ENCODE measurements at regions not wholly inside any gene's neighbourhood (a gene's known extent, or its start where the extent isn't known, plus 50 kb on each side); places are given as distances from the start of the nearest gene placed in this dataset.
"Not testable (repeated sequence)": the region's sequence is repeated elsewhere in the genome, so short reads cannot be mapped to it uniquely, and the experiment has no call there.

- no peak overlapping the region for H3K4ac ChIP-seq (ENCODE audit: low read depth in 1 of 2, low read length in 2 of 2)
- H3K36me3 ChIP-seq (ENCODE audit: control insufficient read depth in 1 of 2, insufficient read depth in 2 of 2, low read depth in 1 of 2, low read length in 2 of 2): no peaks in the 10 kb centered on the region
- no peak overlapping the region for H3K14ac ChIP-seq (ENCODE audit: low read length in 2 of 2)
- peaks cover 3% of the 10 kb centered on the region for H3K79me1 ChIP-seq (replicated peaks; ENCODE audit: low read length, poor library complexity, severe bottlenecking)
- no peak overlapping the region for H3K4me3 ChIP-seq (ENCODE audit: insufficient read depth in 1 of 2, low read depth in 1 of 2, low read length in 2 of 2)
- 0% methylated on average over 4 of the region's 4 CpGs for WGBS
- no peak overlapping the region for H4K91ac ChIP-seq (ENCODE audit: low read length)
- no peak overlapping the region for H2AK5ac ChIP-seq (ENCODE audit: low read length, severe bottlenecking)
- no peaks in the 10 kb centered on the region for H3K27me3 ChIP-seq (ENCODE audit: control insufficient read depth in 1 of 2, insufficient read depth in 1 of 2, low read length in 2 of 2)
- no peak overlapping the region for H2BK5ac ChIP-seq (ENCODE audit: low read depth, low read length, poor library complexity, severe bottlenecking)
- H3K9me3 ChIP-seq (ENCODE audit: control insufficient read depth, low read length): no peaks in the 10 kb centered on the region
- no peak overlapping the region for H2AFZ ChIP-seq (ENCODE audit: low read depth, low read length)
- no peak overlapping the region for H3K23ac ChIP-seq (ENCODE audit: low read length in 2 of 2)
- H3K4me2 ChIP-seq (ENCODE audit: low read length, poor library complexity, severe bottlenecking): no peak overlapping the region
- H3K9ac ChIP-seq (ENCODE audit: low read length): no peak overlapping the region
- peak overlapping the region; percentile 67 for H3K27ac ChIP-seq (ENCODE audit: low read length, poor library complexity, severe bottlenecking)
- H2BK12ac ChIP-seq (ENCODE audit: low read length in 2 of 2): peak overlapping the region in 1 of 2 experiments; percentile 15
- peaks cover 15% of the 10 kb centered on the region for H3K4me1 ChIP-seq (ENCODE audit: control insufficient read depth, insufficient read depth, low read depth, low read length)
- H2BK15ac ChIP-seq (ENCODE audit: low read depth, poor library complexity, severe bottlenecking): no peak overlapping the region
- no peak overlapping the region for H2BK120ac ChIP-seq (ENCODE audit: low read depth, low read length)
- DNase-seq: peak; percentile 91
- H3K18ac ChIP-seq (ENCODE audit: low read depth in 1 of 2, low read length in 2 of 2): no peak overlapping the region
- H4K8ac ChIP-seq (ENCODE audit: low read length): no peak overlapping the region
These were observed 350.5 kb downstream of the PRL start for GRCh38 chr6:21946298-21946783.

GRCh38 chr6:21947227-21947626 lies 349.6 kb downstream of the PRL start:
- H2BK5ac ChIP-seq (ENCODE audit: low read depth, low read length, poor library complexity, severe bottlenecking): peak overlapping the region; percentile 57
- H3K9ac ChIP-seq (ENCODE audit: low read length); H3K27me3 ChIP-seq (ENCODE audit: control insufficient read depth in 1 of 2, insufficient read depth in 1 of 2, low read length in 2 of 2); H3K23ac ChIP-seq (ENCODE audit: low read length in 2 of 2); H3K4me2 ChIP-seq (ENCODE audit: low read length, poor library complexity, severe bottlenecking); H3K9me3 ChIP-seq (ENCODE audit: control insufficient read depth, low read length); H4K8ac ChIP-seq (ENCODE audit: low read length); H2BK15ac ChIP-seq (ENCODE audit: low read depth, poor library complexity, severe bottlenecking); H3K36me3 ChIP-seq (ENCODE audit: control insufficient read depth in 1 of 2, insufficient read depth in 2 of 2, low read depth in 1 of 2, low read length in 2 of 2); H3K79me1 ChIP-seq (replicated peaks; ENCODE audit: low read length, poor library complexity, severe bottlenecking); H3K4me3 ChIP-seq (ENCODE audit: insufficient read depth in 1 of 2, low read depth in 1 of 2, low read length in 2 of 2); DNase-seq; H2AFZ ChIP-seq (ENCODE audit: low read depth, low read length); H3K14ac ChIP-seq (ENCODE audit: low read length in 2 of 2): not testable (repeated sequence)
- H3K4ac ChIP-seq (ENCODE audit: low read depth in 1 of 2, low read length in 2 of 2): peak overlapping the region in 1 of 2 experiments; percentile 73
- peak overlapping the region; percentile 28 to 89 for H2BK12ac ChIP-seq (ENCODE audit: low read length in 2 of 2)
- H3K4me1 ChIP-seq (ENCODE audit: control insufficient read depth, insufficient read depth, low read depth, low read length): peaks cover 17% of the 10 kb centered on the region
- peak overlapping the region; percentile 12 to 57 for H3K18ac ChIP-seq (ENCODE audit: low read depth in 1 of 2, low read length in 2 of 2)
- H4K91ac ChIP-seq (ENCODE audit: low read length): peak overlapping the region; percentile 39
- H2BK120ac ChIP-seq (ENCODE audit: low read depth, low read length): peak overlapping the region; percentile 79
- H3K27ac ChIP-seq (ENCODE audit: low read length, poor library complexity, severe bottlenecking): peak overlapping the region; percentile 88
- H2AK5ac ChIP-seq (ENCODE audit: low read length, severe bottlenecking): peak overlapping the region; percentile 99
- 91% methylated on average over 3 of the region's 3 CpGs for WGBS

- Histone ChIP-seq H2BK12ac (ENCODE audit: low read length in 2 of 2) (peak overlapping the region in 1 of 2 experiments; percentile 72), H3K9ac (ENCODE audit: low read length) (no peak overlapping the region), H3K36me3 (ENCODE audit: control insufficient read depth in 1 of 2, insufficient read depth in 2 of 2, low read depth in 1 of 2, low read length in 2 of 2) (no peaks in the 10 kb centered on the region), H4K91ac (ENCODE audit: low read length) (no peak overlapping the region), H2BK15ac (ENCODE audit: low read depth, poor library complexity, severe bottlenecking) (no peak overlapping the region), H2AFZ (ENCODE audit: low read depth, low read length) (no peak overlapping the region), H3K4me3 (ENCODE audit: insufficient read depth in 1 of 2, low read depth in 1 of 2, low read length in 2 of 2) (no peak overlapping the region), H4K8ac (ENCODE audit: low read length) (peak overlapping the region; percentile 5), H3K4me1 (ENCODE audit: control insufficient read depth, insufficient read depth, low read depth, low read length) (peaks cover 18% of the 10 kb centered on the region), H3K23ac (ENCODE audit: low read length in 2 of 2) (no peak overlapping the region), H2AK5ac (ENCODE audit: low read length, severe bottlenecking) (peak overlapping the region; percentile 93), H3K18ac (ENCODE audit: low read depth in 1 of 2, low read length in 2 of 2) (peak overlapping the region; percentile 8 to 52), H3K4me2 (ENCODE audit: low read length, poor library complexity, severe bottlenecking) (no peak overlapping the region), H3K14ac (ENCODE audit: low read length in 2 of 2) (no peak overlapping the region), H3K27ac (ENCODE audit: low read length, poor library complexity, severe bottlenecking) (peak overlapping the region; percentile 88), H3K4ac (ENCODE audit: low read depth in 1 of 2, low read length in 2 of 2) (peak overlapping the region in 1 of 2 experiments; percentile 9), H3K79me1 (replicated peaks; ENCODE audit: low read length, poor library complexity, severe bottlenecking) (peaks cover 5% of the 10 kb centered on the region), H2BK120ac (ENCODE audit: low read depth, low read length) (no peak overlapping the region), H3K27me3 (ENCODE audit: control insufficient read depth in 1 of 2, insufficient read depth in 1 of 2, low read length in 2 of 2) (no peaks in the 10 kb centered on the region), H3K9me3 (ENCODE audit: control insufficient read depth, low read length) (no peaks in the 10 kb centered on the region), H2BK5ac (ENCODE audit: low read depth, low read length, poor library complexity, severe bottlenecking) (peak overlapping the region; percentile 76)
- 27% methylated on average over 3 of the region's 6 CpGs for WGBS
- DNase-seq: peak; percentile 44
These were observed 349.0 kb downstream of the PRL start for GRCh38 chr6:21947731-21948386.

GRCh38 chr6:21949211-21949801 lies 347.5 kb downstream of the PRL start:
- Histone ChIP-seq H2BK120ac (ENCODE audit: low read depth, low read length) (no peak overlapping the region), H2BK12ac (ENCODE audit: low read length in 2 of 2) (no peak overlapping the region), H3K14ac (ENCODE audit: low read length in 2 of 2) (no peak overlapping the region), H3K79me1 (replicated peaks; ENCODE audit: low read length, poor library complexity, severe bottlenecking) (peaks cover 3% of the 10 kb centered on the region), H3K36me3 (ENCODE audit: control insufficient read depth in 1 of 2, insufficient read depth in 2 of 2, low read depth in 1 of 2, low read length in 2 of 2) (no peaks in the 10 kb centered on the region), H3K4ac (ENCODE audit: low read depth in 1 of 2, low read length in 2 of 2) (no peak overlapping the region), H2BK5ac (ENCODE audit: low read depth, low read length, poor library complexity, severe bottlenecking) (no peak overlapping the region), H3K4me2 (ENCODE audit: low read length, poor library complexity, severe bottlenecking) (no peak overlapping the region), H3K4me3 (ENCODE audit: insufficient read depth in 1 of 2, low read depth in 1 of 2, low read length in 2 of 2) (no peak overlapping the region), H3K9ac (ENCODE audit: low read length) (no peak overlapping the region), H3K27ac (ENCODE audit: low read length, poor library complexity, severe bottlenecking) (peak overlapping the region; percentile 71), H3K4me1 (ENCODE audit: control insufficient read depth, insufficient read depth, low read depth, low read length) (peaks cover 25% of the 10 kb centered on the region), H3K27me3 (ENCODE audit: control insufficient read depth in 1 of 2, insufficient read depth in 1 of 2, low read length in 2 of 2) (no peaks in the 10 kb centered on the region), H4K91ac (ENCODE audit: low read length) (peak overlapping the region; percentile 11), H3K9me3 (ENCODE audit: control insufficient read depth, low read length) (no peaks in the 10 kb centered on the region), H4K8ac (ENCODE audit: low read length) (peak overlapping the region; percentile 75), H3K18ac (ENCODE audit: low read depth in 1 of 2, low read length in 2 of 2) (peak overlapping the region in 1 of 2 experiments; percentile 37), H3K23ac (ENCODE audit: low read length in 2 of 2) (no peak overlapping the region), H2AK5ac (ENCODE audit: low read length, severe bottlenecking) (peak overlapping the region; percentile 91), H2AFZ (ENCODE audit: low read depth, low read length) (no peak overlapping the region), H2BK15ac (ENCODE audit: low read depth, poor library complexity, severe bottlenecking) (no peak overlapping the region)
- DNase-seq: peak; percentile 68
- WGBS: 52% methylated on average over 2 of the region's 3 CpGs

Data from mesenchymal stem cell (in vitro differentiated cells and primary cell).